Left ventricle myocardium inferior (tissue), 1 donor: ENCODE measurements at regions not wholly inside any gene's neighbourhood (a gene's known extent, or its start where the extent isn't known, plus 50 kb on each side); places are given as distances from the start of the nearest gene placed in this dataset.
A peak's percentile ranks its signal among the peaks of the same experiment; 100 is the strongest.

Experiments used
- DNase-seq: peaks from one replicate; pipeline ENCODE4 v3.0.0-alpha.2; 2020
- H3K27ac ChIP-seq: fragments of 200-600 bp; replicated peaks from 2 replicates; pipeline ENCODE4 v1.8.0; 2021
- H3K27me3 ChIP-seq: fragments of 200-600 bp; 2 replicates; pipeline ENCODE4 v1.8.0; 2021; ENCODE audit warnings: low read depth
- H3K36me3 ChIP-seq: fragments of 200-600 bp; 2 replicates; pipeline ENCODE4 v1.8.0; 2021
- H3K4me1 ChIP-seq: fragments of 200-600 bp; 2 replicates; pipeline ENCODE4 v1.8.0; 2021
- H3K4me3 ChIP-seq: fragments of 200-600 bp; 2 replicates; pipeline ENCODE4 v1.8.0; 2021; ENCODE audit warnings: mild to moderate bottlenecking, moderate library complexity
- H3K9me3 ChIP-seq: fragments of 200-600 bp; replicated peaks from 2 replicates; pipeline ENCODE4 v1.8.0; 2021
- CTCF ChIP-seq: fragments of 200-600 bp; IDR thresholded peaks from 2 replicates; pipeline ENCODE4 v1.8.0; 2021; ENCODE audit warnings: antibody characterized with exemption, mild to moderate bottlenecking, borderline replicate concordance
- intact Hi-C: fragments of 100-400 bp; cut with micrococcal nuclease; formaldehyde crosslinking; loops from one replicate; pipeline ENCODE4 v1.11.0; 2022
- donor health status: DM: no; HTN: yes; CAD: no; lungs with severe emphysema.

- H3K4me1 ChIP-seq = peaks cover 35% of the 10 kb centered on the region
- no peaks in the 10 kb centered on the region for H3K9me3 ChIP-seq
- intact Hi-C loops = no loop called here
Observed at GRCh38 chr9:129408535-129409215, 212.2 kb downstream of the C9orf50 start.

DNA sequence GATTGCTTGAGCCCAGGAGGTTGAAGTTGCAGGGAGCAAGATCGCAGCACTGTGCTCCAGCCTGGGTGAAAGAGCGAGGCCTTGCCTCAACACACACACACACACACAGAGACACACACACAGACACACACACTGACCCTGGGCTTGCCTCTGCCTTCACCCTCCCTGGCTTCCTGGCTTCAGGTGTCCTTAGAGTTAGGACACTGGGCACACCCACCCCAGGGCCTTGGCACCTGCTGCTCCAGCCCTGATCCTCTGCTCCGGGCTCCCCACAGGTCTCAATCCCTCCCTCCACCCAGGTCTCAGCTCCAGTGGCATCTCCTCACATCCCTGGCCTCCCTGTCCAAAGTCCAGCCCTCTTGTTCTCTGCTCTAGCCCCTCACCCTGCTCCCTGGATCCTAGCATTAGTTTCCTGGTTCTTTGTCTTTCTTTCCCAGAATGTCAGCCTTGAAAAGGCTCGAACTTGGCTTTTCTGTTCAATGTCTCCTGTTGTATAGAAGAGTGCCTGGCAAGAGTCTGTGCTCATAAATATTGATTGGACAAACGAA is 212.9 kb downstream of the C9orf50 start:
- no peaks in the 10 kb centered on the region for H3K27me3 ChIP-seq
- no peak for TF ChIP-seq CTCF
- H3K27ac ChIP-seq = peak overlapping the region; percentile 84
- no peaks in the 10 kb centered on the region for H3K9me3 ChIP-seq
- intact Hi-C loops = no loop called here
- peak overlapping the region; percentile 52 for H3K4me3 ChIP-seq
- H3K36me3 ChIP-seq = no peaks in the 10 kb centered on the region
- H3K4me1 ChIP-seq = peaks cover 40% of the 10 kb centered on the region
- DNase-seq = peak; percentile 5

More at GRCh38 chr9:129408535-129409215, 212.2 kb downstream of the C9orf50 start:
- peak overlapping the region; percentile 84 for H3K27ac ChIP-seq
- no peaks in the 10 kb centered on the region for H3K27me3 ChIP-seq
- H3K36me3 ChIP-seq = no peaks in the 10 kb centered on the region
- H3K4me3 ChIP-seq = peak overlapping the region; percentile 52
- no peak for TF ChIP-seq CTCF
- DNase-seq = peak; percentile 62

DNA sequence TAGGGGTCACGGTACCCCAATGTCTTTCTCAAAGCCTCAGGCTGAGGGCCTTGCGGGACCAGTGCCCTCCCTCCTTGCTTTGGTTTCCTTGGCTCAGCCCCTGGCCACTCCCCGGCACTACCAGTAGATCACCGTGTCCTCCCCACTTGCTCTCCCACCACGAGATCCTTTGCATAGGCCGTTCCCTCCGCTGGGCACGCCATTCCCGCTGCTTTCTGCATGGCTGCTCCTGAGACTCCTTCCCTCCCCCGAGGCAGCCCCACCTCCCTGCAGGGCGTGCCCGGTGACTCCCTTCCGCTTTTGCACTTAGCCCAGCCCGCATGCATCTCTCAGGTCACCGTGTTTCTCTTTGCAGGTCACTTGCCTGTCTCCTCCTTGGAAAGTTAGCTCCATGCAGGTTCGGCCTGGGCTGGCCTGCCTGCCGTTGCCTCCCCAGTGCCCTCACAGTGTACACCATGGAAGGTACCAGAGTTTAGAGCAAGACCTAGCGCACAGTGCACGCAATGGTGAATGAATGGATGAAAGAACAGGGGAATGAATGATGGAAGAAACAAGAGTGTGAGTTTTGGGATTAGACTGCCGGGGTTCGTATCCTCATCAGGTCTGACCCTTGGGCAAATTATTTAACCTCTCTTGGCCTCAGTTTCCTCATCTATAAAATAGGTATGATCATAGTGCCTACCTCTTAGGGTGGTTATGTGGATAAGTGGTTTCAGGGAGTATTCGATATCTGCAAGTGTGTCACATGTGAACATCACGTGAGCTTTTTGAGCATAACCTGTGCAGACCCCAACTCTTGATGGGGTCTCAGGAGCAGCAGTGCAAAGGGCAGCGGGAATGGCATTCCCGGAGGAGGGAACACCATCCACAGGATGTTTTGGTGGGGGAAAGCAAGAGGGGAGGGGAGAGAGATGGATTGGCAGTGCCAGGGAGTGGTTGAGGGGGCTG is 214.3 kb downstream of the C9orf50 start:
- Histone ChIP-seq H3K4me3 (no peak overlapping the region), H3K4me1 (peaks cover 37% of the 10 kb centered on the region), H3K9me3 (no peaks in the 10 kb centered on the region), H3K36me3 (no peaks in the 10 kb centered on the region), H3K27me3 (no peaks in the 10 kb centered on the region), H3K27ac (no peak overlapping the region)
- TF ChIP-seq CTCF = no peak
- intact Hi-C loops = no loop called here
- DNase-seq = peak; percentile 38

DNA sequence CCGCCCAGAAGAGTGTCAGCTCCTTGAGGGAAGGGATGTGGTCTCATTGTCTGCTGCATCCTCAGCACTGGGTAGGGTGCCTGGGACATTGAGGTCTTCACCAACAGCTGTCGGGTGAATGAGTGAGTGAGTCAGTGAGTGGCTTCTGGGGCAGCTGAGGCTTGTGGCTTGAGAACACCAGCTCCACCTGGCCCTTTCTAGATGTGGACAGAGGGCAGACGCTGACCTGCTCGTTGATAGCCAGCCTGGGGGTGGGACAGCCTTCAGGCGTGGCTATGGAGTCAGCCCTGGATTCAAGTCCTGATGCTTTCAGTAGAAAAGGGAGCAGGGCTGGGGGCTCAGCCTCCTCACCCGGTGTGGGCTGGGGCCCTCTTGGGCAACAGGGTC is 215.1 kb downstream of the C9orf50 start:
- DNase-seq = peak; percentile 3
- peaks cover 35% of the 10 kb centered on the region for H3K4me1 ChIP-seq
- H3K4me3 ChIP-seq = no peak overlapping the region
- no peak for TF ChIP-seq CTCF
- H3K36me3 ChIP-seq = no peaks in the 10 kb centered on the region
- H3K27me3 ChIP-seq = no peaks in the 10 kb centered on the region
- intact Hi-C loops = no loop called here
- H3K27ac ChIP-seq = no peak overlapping the region
- no peaks in the 10 kb centered on the region for H3K9me3 ChIP-seq

DNA sequence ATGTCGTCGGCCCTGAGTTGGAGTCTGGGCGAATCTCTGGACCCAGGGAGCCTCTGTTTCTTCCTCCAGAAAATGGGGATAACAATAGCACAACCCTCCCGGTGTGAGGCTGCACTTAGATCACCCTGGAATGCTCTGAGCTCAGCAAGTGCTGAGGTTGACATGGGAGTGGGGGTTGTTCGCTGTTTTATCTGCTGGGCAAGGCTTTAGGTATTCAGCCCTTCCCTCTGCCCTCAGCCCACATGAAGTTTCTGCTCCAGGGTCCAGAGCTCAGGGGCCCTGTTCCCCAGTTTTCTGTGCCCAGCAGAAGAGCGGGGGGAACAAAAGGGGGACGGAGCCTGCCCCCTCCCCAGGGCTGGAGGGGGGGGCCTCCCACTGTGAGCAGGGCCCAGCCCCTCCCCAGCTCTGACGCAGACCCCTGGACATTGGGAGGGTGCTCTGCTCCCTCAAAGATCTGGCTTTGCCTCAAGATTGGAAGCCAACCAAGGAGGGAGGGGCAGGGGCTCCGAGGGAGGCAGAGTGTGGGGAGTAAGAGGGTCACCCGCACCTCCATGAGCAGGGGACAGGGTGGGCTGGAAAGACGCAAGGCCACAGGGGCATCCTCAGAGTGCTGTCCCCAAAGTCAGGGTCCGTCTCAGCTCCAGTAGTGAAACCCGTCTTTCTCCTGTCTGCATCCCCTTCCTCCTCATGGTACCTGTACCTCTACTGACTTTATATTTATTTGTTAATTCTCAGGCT is 215.6 kb downstream of the C9orf50 start:
- Histone ChIP-seq H3K36me3 (no peaks in the 10 kb centered on the region), H3K27me3 (no peaks in the 10 kb centered on the region), H3K4me3 (no peak overlapping the region), H3K4me1 (peaks cover 35% of the 10 kb centered on the region), H3K9me3 (no peaks in the 10 kb centered on the region), H3K27ac (no peak overlapping the region)
- DNase-seq = peak; percentile 4
- intact Hi-C loops = no loop called here
- TF ChIP-seq CTCF = no peak
